ENCODE measurements at regions not wholly inside any gene's neighbourhood (a gene's known extent, or its start where the extent isn't known, plus 50 kb on each side); places are given as distances from the start of the nearest gene placed in this dataset.

DNA sequence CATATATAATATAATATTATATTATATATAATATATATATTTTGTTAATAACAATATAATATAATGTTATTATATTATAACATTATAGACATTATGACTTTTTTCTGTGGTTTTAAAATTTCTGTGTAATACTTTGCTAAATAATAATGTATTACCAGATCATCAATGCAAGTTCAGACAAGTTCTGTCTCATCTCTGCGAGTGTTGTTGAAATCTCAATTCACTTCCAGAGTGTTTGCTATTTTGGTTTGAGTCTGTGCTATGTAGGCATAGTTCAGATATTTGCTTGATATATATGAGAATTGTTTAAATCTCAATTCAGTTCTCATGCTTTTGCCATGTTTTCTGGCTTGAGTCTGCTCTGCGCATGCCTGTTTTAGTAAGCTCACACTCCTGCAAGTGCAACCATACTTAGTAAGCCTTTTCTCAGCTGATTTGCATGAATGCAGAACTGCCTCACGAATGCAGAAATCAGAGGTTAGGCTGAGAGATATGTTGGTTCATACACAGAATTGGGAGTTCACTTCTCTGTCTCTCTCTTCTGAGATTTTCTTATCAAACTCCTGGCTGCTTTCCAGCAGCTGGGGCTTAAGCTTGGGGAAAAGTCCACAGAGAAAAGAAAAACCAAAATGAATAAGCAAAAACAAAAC is 830.2 kb upstream of the SORCS1 start:
- Histone ChIP-seq H3K9me2 (ENCODE audit: insufficient read depth, low read length) (no peaks in the 10 kb centered on the region), H2AFZ (ENCODE audit: low read length) (no peak overlapping the region), H3K79me2 (ENCODE audit: insufficient read depth, low read depth, low read length) (no peaks in the 10 kb centered on the region), H3K4me2 (ENCODE audit: low read length) (no peak overlapping the region), H3K4me1 (ENCODE audit: insufficient read depth, low read length, poor library complexity, severe bottlenecking) (no peaks in the 10 kb centered on the region), H3K9me3 (ENCODE audit: low read length) (no peaks in the 10 kb centered on the region), H3K4me3 (ENCODE audit: low read depth, low read length, poor library complexity, severe bottlenecking) (no peak overlapping the region), H3K27ac (ENCODE audit: low read depth, low read length, poor library complexity, severe bottlenecking) (no peak overlapping the region), H4K20me1 (ENCODE audit: insufficient read depth, low read length) (no peaks in the 10 kb centered on the region), H3K36me3 (ENCODE audit: insufficient read depth, low read length) (no peaks in the 10 kb centered on the region)
- no peak for DNase-seq (ENCODE audit: low spot score)
- CTCF ChIA-PET (ENCODE audit: unreplicated experiment) = no interaction called here
- intact Hi-C loops (cut with micrococcal nuclease; ENCODE audit: unreplicated experiment) = no loop called here
- POLR2A ChIA-PET = no interaction called here
- TF ChIP-seq EZH2phosphoT487 (IDR thresholded peaks at IDR 0.05; ENCODE audit: borderline replicate concordance, low read depth, low read length) (no peak), CTCF (conservative IDR thresholded peaks at IDR 0.05; ENCODE audit: low read length) (no peak)
- BruUV-seq (replicated peaks) = no TSS peak

DNA sequence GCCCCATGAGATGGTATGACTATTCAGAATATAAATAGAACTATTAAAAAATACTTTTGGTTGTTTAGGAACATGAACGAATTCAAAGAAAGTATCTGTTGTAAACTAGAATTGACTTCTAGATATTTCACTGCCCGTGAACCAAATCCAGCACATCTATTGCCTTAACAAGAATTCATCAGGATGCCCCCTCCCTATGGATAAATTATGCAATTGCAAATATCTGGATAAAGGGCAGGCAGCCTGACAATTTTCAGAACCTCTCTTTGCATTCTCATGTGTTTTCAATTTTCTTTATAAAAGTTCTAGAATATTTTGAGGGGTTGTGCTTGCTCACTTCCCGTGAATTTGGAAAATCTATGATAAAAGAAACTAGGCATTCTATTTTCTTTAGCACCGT is 822.1 kb upstream of the SORCS1 start:
- ChIA-PET CTCF (ENCODE audit: unreplicated experiment) (no interaction called here), POLR2A (no interaction called here)
- H3K27ac ChIP-seq (ENCODE audit: low read depth, low read length, poor library complexity, severe bottlenecking) = no peak overlapping the region
- no peak overlapping the region for H2AFZ ChIP-seq (ENCODE audit: low read length)
- TF ChIP-seq EZH2phosphoT487 (IDR thresholded peaks at IDR 0.05; ENCODE audit: borderline replicate concordance, low read depth, low read length) (no peak), CTCF (conservative IDR thresholded peaks at IDR 0.05; ENCODE audit: low read length) (no peak)
- H3K9me3 ChIP-seq (ENCODE audit: low read length) = no peaks in the 10 kb centered on the region
- H3K4me3 ChIP-seq (ENCODE audit: low read depth, low read length, poor library complexity, severe bottlenecking) = no peak overlapping the region
- intact Hi-C loops (cut with micrococcal nuclease; ENCODE audit: unreplicated experiment) = no loop called here
- no peak for DNase-seq (ENCODE audit: low spot score)
- no peak overlapping the region for H3K4me2 ChIP-seq (ENCODE audit: low read length)
- no peaks in the 10 kb centered on the region for H3K36me3 ChIP-seq (ENCODE audit: insufficient read depth, low read length)
- no TSS peak for BruUV-seq (replicated peaks)
- H3K9me2 ChIP-seq (ENCODE audit: insufficient read depth, low read length) = no peaks in the 10 kb centered on the region
- H3K79me2 ChIP-seq (ENCODE audit: insufficient read depth, low read depth, low read length) = no peaks in the 10 kb centered on the region
- no peaks in the 10 kb centered on the region for H3K4me1 ChIP-seq (ENCODE audit: insufficient read depth, low read length, poor library complexity, severe bottlenecking)
- no peaks in the 10 kb centered on the region for H4K20me1 ChIP-seq (ENCODE audit: insufficient read depth, low read length)

DNA sequence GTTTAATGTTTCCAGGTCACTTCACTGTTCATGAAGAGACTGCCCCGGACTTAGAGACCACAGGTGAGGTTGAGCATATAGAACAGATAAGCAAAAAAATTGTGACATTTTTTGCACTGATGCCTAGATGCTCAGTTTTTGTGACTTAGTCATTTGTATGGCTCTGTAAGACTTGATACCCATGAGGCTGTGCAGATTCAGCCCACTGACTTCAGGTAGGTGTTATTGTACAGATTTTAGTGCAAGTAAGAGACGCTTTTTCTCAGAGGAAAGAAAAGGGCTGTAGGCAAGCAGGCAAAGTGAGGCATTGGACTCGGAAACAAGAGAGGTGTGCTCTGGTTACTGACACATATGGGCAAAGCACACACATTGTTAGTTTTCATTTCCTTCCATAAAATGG is 820.1 kb upstream of the SORCS1 start:
- intact Hi-C loops (cut with micrococcal nuclease; ENCODE audit: unreplicated experiment) = no loop called here
- no peak overlapping the region for H3K4me3 ChIP-seq (ENCODE audit: low read depth, low read length, poor library complexity, severe bottlenecking)
- POLR2A ChIA-PET = no interaction called here

More for the DNA sequence above, 820.1 kb upstream of the SORCS1 start:
- H3K79me2 ChIP-seq (ENCODE audit: insufficient read depth, low read depth, low read length) = no peaks in the 10 kb centered on the region
- H3K36me3 ChIP-seq (ENCODE audit: insufficient read depth, low read length) = no peaks in the 10 kb centered on the region
- no peak overlapping the region for H2AFZ ChIP-seq (ENCODE audit: low read length)
- CTCF ChIA-PET (ENCODE audit: unreplicated experiment) = no interaction called here
- no peaks in the 10 kb centered on the region for H3K9me3 ChIP-seq (ENCODE audit: low read length)
- H3K4me2 ChIP-seq (ENCODE audit: low read length) = no peak overlapping the region
- DNase-seq (ENCODE audit: low spot score) = no peak
- no peak for TF ChIP-seq EZH2phosphoT487 (IDR thresholded peaks at IDR 0.05; ENCODE audit: borderline replicate concordance, low read depth, low read length)
- no peak for TF ChIP-seq CTCF (conservative IDR thresholded peaks at IDR 0.05; ENCODE audit: low read length)
- no peaks in the 10 kb centered on the region for H4K20me1 ChIP-seq (ENCODE audit: insufficient read depth, low read length)
- H3K27ac ChIP-seq (ENCODE audit: low read depth, low read length, poor library complexity, severe bottlenecking) = no peak overlapping the region
- no TSS peak for BruUV-seq (replicated peaks)
- H3K9me2 ChIP-seq (ENCODE audit: insufficient read depth, low read length) = no peaks in the 10 kb centered on the region
- no peaks in the 10 kb centered on the region for H3K4me1 ChIP-seq (ENCODE audit: insufficient read depth, low read length, poor library complexity, severe bottlenecking)

Measured in OCI-LY7 (cell line).